ENCODE measurements at regions not wholly inside any gene's neighbourhood (a gene's known extent, or its start where the extent isn't known, plus 50 kb on each side); places are given as distances from the start of the nearest gene placed in this dataset.
"Not testable (repeated sequence)": the region's sequence is repeated elsewhere in the genome, so short reads cannot be mapped to it uniquely, and the experiment has no call there.

DNA sequence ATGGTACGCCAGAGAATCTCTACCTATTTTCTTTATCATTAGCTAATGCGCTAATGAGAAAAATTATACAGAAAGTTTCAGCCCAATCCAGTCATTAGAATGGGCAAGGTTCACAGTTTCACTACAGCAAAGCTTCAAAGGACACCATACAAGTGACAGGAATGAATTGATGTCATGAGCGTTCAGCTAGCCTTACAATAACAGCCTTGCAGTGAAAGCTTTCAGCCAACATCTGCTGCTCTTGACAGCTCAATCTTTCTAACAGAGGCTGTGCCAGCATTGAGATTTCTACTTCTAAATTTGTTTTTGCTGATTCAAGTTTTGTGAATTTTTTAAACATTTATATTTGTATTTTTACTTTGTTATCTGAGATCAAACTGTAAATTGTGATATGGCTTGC, 302.4 kb upstream of the FAM174A start:
- DNase-seq (ENCODE audit: low spot score) = no peak

DNA sequence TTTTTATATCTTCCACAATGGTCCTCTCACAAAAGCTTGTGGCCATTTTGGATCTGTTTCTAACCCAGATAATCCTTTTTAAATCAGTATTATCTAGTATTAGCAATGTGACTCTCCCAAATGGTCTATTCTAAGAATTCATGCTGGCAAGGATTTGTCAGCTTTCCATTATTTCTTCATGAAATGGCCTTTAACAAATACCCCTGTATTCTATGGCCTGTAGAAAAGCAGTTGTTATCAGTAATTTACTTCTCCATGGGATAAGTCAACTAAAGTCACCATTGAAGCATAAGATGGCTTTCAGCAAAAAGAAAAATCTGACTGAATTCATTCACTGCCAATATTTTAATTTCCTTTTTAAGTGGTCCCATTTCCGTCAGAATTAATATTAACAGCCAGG, 346.4 kb upstream of the FAM174A start:
- no peak for DNase-seq (ENCODE audit: low spot score)

DNA sequence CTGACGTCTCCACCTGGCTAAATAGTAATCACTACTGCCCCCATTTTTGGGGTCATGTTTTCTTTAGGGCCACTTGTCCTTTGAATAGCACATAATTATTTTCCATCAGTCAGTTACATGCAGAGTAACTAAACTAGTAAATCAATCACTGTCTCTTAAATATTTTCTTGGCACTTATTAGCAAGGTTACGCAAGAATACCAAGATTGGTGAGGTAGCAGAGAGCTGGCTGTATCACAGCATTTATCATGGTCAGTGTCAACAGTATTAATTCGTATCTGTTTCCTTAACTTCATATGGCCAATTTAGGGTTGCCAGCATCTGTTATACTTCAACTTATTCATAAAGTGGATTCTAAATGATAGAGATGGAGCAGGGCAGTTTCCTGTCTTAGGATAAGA, 346.8 kb upstream of the FAM174A start:
- no peak for DNase-seq (ENCODE audit: low spot score)

DNA sequence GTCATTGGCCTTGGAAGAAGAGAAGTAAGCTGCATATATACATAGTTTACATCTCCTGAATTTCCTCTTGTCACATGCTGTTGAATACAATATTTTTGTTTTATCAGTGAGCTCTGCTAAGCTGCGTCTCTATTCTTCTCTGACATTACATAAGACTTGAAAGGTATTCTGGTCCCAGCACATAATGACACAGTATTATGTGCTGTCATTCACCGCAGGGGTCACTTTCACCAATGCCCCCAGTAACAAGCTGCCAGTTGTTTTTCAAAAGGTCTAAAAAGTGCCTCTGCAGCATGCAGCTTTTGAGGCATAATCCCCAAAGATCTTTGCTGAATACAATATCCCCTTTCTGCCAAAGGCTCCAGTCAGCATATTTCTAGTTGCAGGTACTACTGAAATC, 349.0 kb upstream of the FAM174A start:
- no peak for DNase-seq (ENCODE audit: low spot score)

DNA sequence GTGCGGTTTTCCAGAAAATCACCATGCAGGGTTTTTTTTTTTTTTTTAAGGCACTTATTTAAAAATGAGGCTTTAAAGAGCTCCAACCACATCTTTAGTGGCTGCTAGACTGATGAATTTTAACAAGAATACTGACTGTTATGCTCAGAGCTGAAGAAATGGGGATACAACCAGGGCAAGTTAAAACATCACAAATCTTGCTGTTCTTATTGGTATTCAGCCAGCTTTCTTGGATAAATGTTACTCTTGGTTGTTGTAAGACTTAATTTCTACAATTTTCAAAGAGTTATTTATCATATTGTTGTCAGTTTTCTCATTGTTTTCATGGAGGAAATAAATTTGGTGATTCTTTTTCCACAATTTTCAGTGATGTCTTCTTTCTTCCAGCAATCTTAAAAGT, 352.8 kb upstream of the FAM174A start:
- DNase-seq (ENCODE audit: low spot score) = no peak

DNA sequence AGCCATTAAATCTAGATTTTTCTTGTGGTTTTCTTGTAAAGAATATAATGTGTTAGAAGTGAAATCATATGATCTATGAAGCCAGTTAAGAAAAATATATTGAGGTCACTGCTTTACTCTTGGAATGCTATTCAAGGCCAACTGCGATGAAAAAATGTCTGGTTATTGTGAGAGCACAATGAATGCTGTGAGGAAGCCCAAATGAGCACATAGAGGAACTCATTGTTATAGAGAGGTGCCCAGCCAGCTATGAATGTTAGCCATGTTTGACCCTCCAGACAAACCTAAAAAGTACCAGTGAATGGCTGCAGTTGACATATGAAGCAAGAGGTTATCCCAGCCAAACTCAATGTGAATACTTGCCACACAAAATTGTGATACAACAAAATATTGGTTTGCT, 359.8 kb upstream of the FAM174A start:
- peak; percentile 46 for DNase-seq (ENCODE audit: low spot score)

DNA sequence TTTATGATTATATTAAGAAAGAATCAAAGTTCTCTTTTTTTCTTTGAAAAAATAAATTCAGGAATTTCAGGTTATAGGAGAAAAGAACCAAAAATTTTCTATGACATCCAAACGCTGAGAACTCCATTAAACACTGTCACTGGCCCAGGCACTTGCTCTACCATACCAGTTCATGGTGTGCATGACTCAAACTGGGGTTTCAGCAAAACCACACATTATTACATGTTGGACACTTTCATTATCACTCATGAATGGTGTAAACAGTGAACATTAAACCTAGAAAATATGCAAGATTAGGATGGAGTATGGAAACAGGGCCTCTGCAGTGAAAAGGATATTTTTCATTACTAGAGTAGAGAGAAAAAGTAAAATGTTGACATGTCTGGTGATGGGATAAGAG, 369.9 kb upstream of the FAM174A start:
- no peak for DNase-seq (ENCODE audit: low spot score)

DNA sequence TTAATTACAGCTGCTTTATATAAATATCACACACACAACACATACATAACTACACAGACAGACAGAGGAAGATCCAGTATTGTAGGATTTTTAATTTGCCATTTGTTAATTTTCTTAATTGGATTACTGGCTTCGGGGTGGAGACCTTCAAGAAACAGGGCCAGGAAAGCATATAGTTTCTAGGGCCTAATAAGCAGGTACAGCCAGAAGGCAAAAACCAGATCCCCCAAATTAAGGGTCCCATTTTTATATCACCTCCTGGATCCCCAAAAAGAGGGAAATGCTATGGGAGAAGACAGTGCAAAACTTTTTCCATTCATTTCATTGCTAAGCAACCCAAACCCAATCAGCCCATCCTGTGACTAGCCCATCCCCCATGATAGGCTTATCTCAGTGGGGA, 373.3 kb upstream of the FAM174A start:
- DNase-seq (ENCODE audit: low spot score) = no peak

DNA sequence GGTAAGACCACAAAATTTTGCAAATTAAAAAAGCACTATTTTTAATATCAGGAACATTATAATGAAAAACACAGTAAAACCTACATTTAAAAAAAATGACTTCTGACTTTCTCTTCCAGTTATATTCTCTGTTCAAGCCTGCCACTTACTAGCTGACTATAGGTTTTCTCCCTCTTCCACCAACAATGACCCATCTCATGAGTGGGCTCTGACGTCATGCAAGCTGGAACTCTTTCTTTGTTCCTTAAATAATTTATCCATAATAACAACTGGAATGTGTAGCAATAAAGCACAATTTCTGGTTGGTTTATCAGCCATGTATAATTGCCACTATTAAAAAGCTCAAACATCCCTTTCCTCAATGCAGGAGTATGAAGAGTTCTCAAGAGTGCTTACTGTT, 378.1 kb upstream of the FAM174A start:
- no peak for DNase-seq (ENCODE audit: low spot score)

DNA sequence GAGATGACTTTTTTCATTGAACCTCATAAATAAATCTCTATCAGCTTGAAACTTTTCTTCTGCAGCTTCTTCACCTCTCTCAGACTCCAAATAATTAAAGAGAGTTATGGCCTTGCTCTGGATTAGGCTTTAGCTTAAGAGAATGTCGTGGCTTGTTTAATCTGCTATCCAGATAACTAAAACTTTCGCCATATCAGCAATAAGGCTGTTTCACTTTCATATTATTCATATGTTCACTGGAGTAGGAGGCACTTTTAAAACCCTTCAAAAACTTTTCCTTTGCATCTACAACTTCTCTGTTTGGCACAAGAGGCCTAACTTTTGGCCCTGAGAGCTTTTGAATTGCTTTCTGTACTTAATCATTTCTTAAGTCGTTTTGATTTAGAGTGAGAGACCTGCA, 386.9 kb upstream of the FAM174A start:
- DNase-seq (ENCODE audit: low spot score) = no peak

DNA sequence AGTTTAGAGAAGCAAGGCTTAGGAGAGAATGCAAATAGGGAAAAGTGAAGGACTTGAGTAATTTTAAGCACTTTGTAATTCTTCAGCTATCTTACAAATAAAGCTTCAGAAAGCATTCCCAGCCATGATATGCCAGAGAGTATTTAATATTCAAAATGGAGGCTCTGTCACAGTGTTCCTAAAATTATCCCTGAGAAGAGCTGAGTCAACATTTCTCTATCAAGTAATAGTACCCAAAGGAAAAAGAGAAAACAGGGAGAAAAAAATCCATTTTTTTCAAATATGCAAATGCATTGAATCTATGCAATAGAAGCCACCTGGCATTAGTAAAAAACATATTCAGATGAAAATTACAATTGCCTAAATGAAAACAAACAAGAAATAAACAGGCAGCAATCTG, 392.6 kb upstream of the FAM174A start:
- no peak for DNase-seq (ENCODE audit: low spot score)

DNA sequence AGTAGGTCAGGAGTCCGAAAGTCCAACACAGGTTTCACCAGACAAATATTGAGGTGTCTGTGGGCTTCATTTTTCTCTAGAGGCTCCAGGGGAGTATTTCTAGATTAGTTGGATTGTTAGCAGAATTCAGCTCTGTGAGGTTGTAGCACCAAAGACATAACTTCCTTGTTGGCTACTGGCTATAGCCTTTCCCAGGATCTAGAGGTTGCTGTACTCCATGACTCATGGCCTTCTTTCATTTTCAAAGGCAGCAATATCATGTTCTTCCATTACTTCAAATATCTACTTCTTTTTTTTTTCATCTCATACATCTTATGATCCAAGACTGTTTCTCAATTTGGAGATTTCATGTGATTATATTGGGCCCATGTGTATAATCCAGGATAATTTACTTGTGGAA, 404.0 kb upstream of the FAM174A start:
- DNase-seq (ENCODE audit: low spot score) = no peak

DNA sequence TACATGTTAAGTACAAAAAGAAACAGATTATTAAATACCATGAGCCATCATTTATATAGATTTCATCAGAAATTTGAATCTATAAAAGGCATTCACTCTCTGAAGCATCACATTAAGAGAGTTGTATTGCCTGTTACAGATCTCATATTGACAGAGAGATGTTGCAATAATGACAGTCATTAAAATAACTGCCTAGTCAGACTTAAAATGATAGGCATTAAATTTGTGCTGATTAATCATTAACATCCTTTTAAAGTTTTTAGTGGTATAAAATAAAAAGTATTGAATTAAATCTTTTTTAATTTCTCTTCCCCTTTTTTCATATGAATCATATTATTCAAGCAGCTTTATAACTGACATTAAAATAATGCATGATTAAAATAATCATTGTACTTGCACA, 404.9 kb upstream of the FAM174A start:
- no peak for DNase-seq (ENCODE audit: low spot score)

DNA sequence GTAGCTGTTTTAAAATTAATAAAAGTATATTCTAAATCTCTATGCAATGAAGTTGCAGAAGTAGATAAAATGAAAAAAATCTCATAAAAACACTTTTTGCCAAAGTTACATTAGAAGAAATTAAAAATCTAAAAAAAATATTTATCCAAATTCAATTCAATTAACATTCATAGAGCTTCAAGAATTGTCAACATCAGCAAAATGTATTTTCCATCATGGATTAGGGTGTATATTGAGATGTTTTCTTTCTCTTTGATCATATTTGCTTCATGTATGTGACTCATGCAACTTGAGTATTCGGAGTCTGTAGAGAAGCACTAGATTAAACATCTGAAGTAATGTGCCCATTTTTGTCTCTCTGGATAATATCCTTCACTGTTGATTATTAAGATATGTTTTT, 415.3 kb upstream of the FAM174A start:
- no peak for DNase-seq (ENCODE audit: low spot score)

DNA sequence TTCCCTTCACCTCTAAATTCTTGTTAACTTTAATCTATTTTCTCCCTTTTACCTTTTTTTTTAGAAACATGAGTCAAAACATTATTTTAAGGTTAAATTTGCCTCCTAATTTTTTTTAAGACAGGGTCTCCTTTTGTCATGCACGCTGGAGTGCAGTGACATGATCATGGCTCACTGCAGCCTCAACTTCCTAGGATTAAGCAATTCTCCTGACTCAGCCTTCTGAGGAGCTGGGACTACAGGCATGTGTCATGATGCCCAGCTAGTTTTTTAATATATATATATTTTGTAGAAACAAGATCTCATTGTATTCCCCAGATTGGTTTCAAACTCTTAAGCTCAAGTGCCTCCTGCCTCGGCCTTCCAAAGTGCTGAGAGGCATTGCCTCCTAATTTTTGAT, 424.7 kb upstream of the FAM174A start:
- no peak for DNase-seq (ENCODE audit: low spot score)

DNA sequence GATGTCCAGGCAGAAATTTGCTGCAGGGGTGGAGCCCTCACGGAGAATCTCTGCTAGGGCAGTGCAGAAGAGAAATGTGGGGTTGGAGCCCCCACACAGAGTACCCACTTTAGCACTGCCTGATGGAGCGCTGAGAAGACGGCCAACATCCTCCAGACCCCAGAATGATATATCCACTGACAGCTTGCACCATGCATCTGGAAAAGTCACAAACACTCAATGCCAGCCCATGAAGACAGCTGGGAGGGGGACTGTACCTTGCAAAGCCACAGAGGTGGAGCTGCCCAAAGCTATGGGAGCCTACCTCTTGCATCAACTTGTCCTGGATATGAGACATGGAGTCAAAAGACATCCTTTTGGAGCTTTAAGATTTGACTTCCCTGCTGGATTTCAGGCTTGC, 426.3 kb upstream of the FAM174A start:
- no peak for DNase-seq (ENCODE audit: low spot score)

DNA sequence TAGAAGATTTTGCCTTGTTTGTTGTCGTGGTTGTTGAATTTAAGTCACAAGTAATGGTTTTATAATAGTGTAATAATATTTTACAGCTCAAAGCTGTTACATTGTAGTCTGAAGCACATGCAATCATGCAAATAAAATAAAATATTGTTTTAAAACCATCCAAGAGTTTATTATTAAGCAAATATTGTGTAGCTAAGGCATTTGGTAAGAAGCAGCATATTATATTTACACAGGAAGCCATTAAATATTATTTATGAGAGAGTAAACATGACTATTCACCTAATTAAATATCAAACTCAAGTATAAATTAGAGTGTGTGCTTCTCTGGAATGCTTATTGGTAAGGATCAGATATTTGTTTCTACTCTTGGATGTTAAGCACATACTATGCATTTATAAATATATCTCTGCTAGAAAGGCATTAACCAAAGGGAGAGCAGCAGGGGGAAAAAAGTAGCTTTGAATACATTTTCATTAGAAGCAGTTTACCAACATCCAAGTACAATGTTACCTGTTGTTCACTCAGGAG, 431.5 kb upstream of the FAM174A start:
- not testable (repeated sequence) for DNase-seq (ENCODE audit: low spot score)

DNA sequence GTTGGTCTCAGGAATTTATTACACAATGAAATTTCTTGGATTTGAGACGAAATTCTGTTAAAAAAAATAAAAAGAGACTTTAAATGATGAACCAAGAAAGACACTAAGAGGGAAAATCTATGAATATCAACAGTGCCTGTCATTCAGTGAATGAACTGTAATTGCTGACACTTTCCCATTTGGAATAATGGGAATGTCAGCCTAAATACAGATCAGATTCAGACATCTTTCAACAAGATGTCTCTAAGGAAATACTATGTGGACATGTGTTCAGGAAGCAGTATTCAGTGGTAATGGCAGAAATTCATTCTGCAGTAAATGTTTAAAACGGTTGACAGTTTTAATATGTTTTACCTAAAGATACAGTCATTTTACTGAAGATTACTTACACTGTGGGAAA, 433.7 kb upstream of the FAM174A start:
- not testable (repeated sequence) for DNase-seq (ENCODE audit: low spot score)

DNA sequence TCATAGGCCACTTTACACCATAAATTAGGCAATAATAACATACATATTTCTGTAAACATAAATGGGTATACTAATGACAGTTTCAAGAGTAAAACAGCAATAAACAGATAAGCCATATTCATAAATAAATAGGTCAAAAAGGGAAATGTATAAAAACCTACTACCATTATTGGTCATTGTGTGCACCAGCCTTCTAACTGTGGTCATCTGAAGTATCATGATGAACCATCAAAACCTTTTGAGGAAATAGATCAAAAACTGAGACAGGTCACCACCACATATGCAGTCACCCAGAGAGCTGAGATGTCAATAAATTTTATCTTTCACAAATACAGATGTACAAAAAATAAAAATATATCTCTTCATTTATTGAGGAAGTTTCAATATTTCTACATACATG, 438.8 kb upstream of the FAM174A start:
- DNase-seq (ENCODE audit: low spot score) = not testable (repeated sequence)

DNA sequence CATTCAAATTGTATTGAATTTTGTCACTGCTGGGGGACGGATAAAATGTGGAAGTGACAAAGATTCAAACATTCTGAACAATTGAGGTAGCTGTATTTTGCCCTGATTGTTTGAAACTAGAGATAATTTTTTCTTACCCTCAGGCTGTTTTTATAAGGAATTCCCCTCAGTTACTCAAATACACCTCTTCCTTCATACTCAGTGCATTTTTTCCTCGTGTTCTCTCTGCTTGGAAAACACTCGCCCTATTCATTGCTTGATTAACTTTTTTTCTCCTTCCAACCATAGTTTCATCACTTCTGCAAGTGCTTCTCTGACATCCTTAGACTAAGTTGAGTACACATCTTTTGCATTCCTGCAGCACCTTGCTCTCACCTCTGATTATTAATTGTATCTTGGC, 454.5 kb upstream of the FAM174A start:
- DNase-seq (ENCODE audit: low spot score) = peak; percentile 3

DNA sequence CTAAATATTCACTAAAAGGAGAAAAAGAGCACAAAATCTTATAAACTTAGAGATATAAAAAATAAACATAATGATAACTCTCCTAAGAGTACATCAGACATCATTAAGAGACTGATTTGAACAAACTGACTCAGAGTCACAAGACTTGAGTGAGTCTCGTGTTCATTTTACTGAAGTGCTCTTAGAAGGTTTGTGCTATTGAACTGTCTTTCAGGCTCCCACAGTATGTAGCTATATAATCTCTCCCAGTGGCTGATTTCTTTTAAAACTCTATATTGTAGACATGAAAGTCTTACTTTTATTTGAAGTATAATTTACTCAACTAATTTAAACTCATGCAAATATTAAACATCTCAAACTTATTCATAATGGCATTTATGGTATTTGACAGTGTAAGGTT, 456.0 kb upstream of the FAM174A start:
- DNase-seq (ENCODE audit: low spot score) = not testable (repeated sequence)

DNA sequence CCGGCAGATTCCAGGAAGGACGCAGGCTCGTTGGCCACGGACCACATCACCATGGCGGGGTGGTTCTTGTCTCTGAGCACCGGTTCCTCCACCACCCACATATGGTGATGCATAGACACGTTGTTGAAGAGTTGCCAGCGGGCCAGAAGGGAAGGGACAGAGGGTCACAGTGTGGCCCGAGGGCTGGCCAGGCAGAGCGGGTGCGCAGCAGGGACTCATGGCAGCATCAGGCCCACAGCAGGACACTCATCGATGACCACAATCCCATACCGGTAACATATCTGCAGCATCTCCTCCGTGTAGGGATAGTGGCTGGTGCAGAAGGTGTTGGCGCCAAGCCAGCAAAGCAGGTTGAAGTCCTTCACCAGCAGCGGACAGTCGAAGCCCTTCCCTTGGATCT, 469.2 kb upstream of the FAM174A start:
- DNase-seq (ENCODE audit: low spot score) = not testable (repeated sequence)

DNA sequence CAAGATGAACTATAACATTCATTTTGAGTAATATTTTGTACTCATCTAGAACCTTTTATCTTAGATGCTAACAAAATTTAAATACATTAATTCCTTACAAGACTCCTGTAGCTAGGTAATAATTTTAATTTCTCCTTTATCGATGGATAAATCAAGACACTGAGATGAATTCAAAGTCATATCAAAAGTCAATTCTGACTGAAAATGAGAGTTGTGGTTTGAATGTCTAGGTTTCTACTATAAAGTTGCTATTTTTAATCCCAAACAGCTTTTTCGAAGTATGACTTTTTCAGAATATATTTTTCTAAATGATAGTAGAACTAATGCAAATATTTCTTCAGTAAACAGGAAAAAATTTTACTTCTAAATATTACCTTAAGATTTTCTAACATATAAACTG, 491.7 kb upstream of the FAM174A start:
- no peak for DNase-seq (ENCODE audit: low spot score)

DNA sequence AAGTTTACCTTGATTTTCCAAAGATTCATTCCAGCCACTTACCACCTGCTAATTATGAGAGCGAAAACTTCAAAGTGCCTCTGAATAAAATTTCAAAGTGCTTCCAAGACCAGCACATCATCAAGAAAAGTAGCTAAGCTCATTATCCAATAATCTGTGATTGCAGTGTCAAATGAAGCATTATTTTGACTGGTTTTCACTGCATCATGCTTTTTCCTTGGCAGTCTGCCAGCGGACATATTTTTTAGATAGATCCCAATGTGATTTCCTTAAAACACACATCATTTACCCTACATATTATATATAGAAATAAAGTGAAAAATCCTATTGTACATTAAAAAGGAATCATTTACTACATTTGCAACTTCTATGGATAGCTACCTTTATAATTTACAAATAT, 508.6 kb upstream of the FAM174A start:
- no peak for DNase-seq (ENCODE audit: low spot score)

DNA sequence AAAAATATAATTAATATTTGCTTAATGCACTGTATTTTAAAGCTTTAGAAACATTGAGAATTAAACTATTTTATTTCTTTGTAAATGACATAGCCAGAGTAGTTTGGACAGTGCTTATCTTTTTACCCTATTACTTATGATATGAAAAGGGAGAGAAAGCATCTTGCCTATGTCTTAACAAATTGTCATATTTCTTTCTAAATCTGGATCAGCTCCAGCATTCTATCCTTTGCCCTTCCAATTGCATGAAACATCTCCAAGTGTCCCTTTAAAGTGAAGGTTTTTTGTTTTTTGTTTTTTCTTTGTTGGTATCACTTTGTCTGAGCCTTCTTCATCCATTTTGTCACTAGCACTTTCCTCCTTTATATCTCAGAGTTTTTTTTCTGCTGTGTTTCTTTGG, 511.6 kb upstream of the FAM174A start:
- DNase-seq (ENCODE audit: low spot score) = no peak
